ENCODE measurements at regions not wholly inside any gene's neighbourhood (a gene's known extent, or its start where the extent isn't known, plus 50 kb on each side); places are given as distances from the start of the nearest gene placed in this dataset.
"Not testable (repeated sequence)": the region's sequence is repeated elsewhere in the genome, so short reads cannot be mapped to it uniquely, and the experiment has no call there.

DNA sequence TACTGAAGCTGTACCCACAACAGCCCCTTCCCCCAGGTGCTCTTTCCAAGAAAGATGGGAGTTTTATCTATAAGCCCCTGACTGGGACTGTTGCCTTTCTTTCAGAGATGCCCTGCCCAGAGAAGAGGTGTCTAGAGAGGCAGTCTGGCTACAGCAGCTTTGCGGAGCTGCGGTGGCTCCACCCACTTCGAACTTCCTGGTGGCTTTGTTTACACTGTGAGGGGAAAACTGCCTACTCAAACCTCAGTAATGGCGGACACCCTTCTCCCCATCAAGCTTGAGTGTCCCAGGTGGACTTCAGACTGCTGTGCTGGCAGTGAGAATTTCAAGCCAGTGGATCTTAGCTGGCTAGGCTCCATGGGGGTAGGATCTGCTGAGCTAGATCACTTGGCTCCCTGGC, 120.2 kb upstream of the MYT1L start:
- not testable (repeated sequence) for TF ChIP-seq POLR2A (IDR thresholded peaks at IDR 0.05)
- TF ChIP-seq, protein P1, sequence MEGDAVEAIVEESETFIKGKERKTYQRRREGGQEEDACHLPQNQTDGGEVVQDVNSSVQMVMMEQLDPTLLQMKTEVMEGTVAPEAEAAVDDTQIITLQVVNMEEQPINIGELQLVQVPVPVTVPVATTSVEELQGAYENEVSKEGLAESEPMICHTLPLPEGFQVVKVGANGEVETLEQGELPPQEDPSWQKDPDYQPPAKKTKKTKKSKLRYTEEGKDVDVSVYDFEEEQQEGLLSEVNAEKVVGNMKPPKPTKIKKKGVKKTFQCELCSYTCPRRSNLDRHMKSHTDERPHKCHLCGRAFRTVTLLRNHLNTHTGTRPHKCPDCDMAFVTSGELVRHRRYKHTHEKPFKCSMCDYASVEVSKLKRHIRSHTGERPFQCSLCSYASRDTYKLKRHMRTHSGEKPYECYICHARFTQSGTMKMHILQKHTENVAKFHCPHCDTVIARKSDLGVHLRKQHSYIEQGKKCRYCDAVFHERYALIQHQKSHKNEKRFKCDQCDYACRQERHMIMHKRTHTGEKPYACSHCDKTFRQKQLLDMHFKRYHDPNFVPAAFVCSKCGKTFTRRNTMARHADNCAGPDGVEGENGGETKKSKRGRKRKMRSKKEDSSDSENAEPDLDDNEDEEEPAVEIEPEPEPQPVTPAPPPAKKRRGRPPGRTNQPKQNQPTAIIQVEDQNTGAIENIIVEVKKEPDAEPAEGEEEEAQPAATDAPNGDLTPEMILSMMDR (IDR thresholded peaks at IDR 0.05 in 4 of 5, conservative IDR thresholded peaks at IDR 0.05 in 1 of 5), result not testable (repeated sequence)

Measured in gastrocnemius medialis (tissue), 4 donors.